Nephron (organoid): ENCODE measurements at regions not wholly inside any gene's neighbourhood (a gene's known extent, or its start where the extent isn't known, plus 50 kb on each side); places are given as distances from the start of the nearest gene placed in this dataset.
"Not testable (repeated sequence)": the region's sequence is repeated elsewhere in the genome, so short reads cannot be mapped to it uniquely, and the experiment has no call there.

Experiments
- H3K27ac Mint-ChIP-seq, 3 experiments: 2 replicates each; pipeline ENCODE4 v1.8.0; 2020; ENCODE audit warnings: mixed read lengths in 3 of 3, mild to moderate bottlenecking in 2 of 3, moderate library complexity in 1 of 3
- H3K27me3 Mint-ChIP-seq: 2 replicates; pipeline ENCODE4 v1.8.0; 2021; ENCODE audit warnings: low read depth, mild to moderate bottlenecking, moderate library complexity, mixed read lengths
- H3K36me3 Mint-ChIP-seq: 2 replicates; pipeline ENCODE4 v1.8.0; 2020; ENCODE audit warnings: low read depth, mixed read lengths
- H3K4me1 Mint-ChIP-seq: 2 replicates; pipeline ENCODE4 v1.8.0; 2020; ENCODE audit warnings: mixed read lengths
- H3K4me3 Mint-ChIP-seq, 3 experiments: 2 replicates each; pipeline ENCODE4 v1.8.0; 2020; ENCODE audit warnings: mild to moderate bottlenecking in 3 of 3, mixed read lengths in 3 of 3, moderate library complexity in 2 of 3
- H3K9me3 Mint-ChIP-seq: 2 replicates; pipeline ENCODE4 v1.8.0; 2020; ENCODE audit warnings: mixed read lengths
- TF ChIP-seq, protein P1 (sequence below), 3 experiments: fragments of 200-600 bp; sonication (generic); IDR thresholded peaks; one replicate each; pipeline ENCODE4 v1.5.0; 2021; ENCODE audit warnings: antibody characterized with exemption in 3 of 3; ENCODE audit not compliant: unreplicated experiment in 3 of 3

DNA sequence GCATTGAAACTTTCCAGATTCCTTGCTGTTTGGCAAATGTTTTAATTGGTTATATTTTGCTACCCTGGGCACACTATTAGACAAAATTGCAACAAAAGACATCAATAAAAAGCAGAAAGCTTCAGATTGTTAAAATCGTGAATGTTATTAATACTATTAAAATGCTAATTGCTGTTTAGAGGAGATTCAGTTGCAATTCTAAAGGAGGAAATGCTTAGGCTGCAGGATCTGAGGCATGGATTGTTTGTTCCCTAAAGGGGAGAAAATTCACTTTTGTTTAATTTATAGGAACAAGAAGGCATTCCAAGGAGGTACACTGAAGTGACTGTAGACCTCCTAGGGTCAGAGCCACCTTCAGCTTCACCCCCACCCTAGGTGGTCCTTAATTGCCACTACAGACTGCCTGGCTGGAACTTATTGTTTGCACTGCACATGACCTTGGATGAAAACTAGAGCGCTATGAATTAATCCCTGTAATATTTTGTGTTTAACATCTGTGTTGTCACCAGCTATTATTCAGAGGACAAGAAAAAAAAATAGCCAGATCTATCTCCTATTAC lies 1266.9 kb upstream of the ADGRL2 start:
- Mint-ChIP-seq H3K27ac (peak overlapping the region; percentile 94 to 98 (median 98)), H3K36me3 (no peaks in the 10 kb centered on the region), H3K4me3 (peak overlapping the region; percentile 8 to 49 (median 20)), H3K4me1 (peaks cover 25% of the 10 kb centered on the region), H3K27me3 (no peaks in the 10 kb centered on the region), H3K9me3 (no peaks in the 10 kb centered on the region)
- TF ChIP-seq, protein P1, sequence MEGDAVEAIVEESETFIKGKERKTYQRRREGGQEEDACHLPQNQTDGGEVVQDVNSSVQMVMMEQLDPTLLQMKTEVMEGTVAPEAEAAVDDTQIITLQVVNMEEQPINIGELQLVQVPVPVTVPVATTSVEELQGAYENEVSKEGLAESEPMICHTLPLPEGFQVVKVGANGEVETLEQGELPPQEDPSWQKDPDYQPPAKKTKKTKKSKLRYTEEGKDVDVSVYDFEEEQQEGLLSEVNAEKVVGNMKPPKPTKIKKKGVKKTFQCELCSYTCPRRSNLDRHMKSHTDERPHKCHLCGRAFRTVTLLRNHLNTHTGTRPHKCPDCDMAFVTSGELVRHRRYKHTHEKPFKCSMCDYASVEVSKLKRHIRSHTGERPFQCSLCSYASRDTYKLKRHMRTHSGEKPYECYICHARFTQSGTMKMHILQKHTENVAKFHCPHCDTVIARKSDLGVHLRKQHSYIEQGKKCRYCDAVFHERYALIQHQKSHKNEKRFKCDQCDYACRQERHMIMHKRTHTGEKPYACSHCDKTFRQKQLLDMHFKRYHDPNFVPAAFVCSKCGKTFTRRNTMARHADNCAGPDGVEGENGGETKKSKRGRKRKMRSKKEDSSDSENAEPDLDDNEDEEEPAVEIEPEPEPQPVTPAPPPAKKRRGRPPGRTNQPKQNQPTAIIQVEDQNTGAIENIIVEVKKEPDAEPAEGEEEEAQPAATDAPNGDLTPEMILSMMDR (IDR thresholded peaks at IDR 0.05; ENCODE audit: unreplicated experiment in 3 of 3), result no peak

GRCh38 chr1:80533093-80533492 lies 1267.6 kb upstream of the ADGRL2 start:
- Mint-ChIP-seq H3K4me1 (peaks cover 25% of the 10 kb centered on the region), H3K36me3 (no peaks in the 10 kb centered on the region), H3K9me3 (no peaks in the 10 kb centered on the region), H3K27me3 (no peaks in the 10 kb centered on the region), H3K27ac (peak overlapping the region; percentile 94 to 98 (median 98)), H3K4me3 (peak overlapping the region in 1 of 3 experiments; percentile 3)
- TF ChIP-seq, protein P1 (IDR thresholded peaks at IDR 0.05; ENCODE audit: unreplicated experiment in 3 of 3), result no peak

DNA sequence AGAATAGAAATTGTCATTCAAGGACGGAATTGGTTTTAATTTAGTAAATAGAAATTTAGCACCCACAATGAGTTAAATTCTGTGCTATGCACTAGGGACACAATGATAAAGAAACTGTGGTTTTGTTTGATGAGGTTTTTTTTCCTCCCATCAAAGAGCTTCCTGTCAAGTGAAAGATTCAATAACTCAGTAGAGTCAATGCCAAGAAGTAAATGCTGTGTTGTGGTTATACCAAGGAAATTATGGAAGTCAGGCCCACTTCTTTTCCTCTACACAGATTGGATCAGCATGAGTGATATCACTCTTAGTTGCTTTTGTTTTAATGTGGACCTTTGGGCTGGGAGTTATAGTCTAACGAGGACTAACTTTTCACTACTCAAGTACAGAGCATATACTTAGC lies 1269.6 kb upstream of the ADGRL2 start:
- H3K27me3 Mint-ChIP-seq, result no peaks in the 10 kb centered on the region
- peak overlapping the region; percentile 34 to 72 (median 59) for H3K27ac Mint-ChIP-seq
- peaks cover 25% of the 10 kb centered on the region for H3K4me1 Mint-ChIP-seq
- no peaks in the 10 kb centered on the region for H3K9me3 Mint-ChIP-seq
- H3K36me3 Mint-ChIP-seq, result no peaks in the 10 kb centered on the region
- TF ChIP-seq, protein P1 (IDR thresholded peaks at IDR 0.05; ENCODE audit: unreplicated experiment in 3 of 3), result no peak
- H3K4me3 Mint-ChIP-seq, result no peak overlapping the region

DNA sequence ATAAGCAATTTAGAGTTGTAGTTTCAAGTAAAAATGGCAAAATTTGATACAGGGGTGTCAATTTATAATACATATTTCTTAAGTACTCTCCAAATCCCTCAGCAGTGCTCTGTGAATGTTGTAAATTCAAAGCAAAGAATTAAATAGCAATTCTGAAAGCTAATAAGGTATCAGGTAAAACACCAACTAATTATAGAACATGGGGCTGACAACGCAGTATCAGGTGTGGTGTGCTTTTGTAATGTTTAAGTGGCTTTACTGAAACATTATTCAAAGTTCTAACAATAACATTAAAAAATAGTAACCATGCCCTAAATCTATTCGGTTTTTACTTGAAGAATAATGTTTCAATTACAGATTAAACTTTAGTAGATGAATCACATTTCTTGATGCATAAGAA lies 1271.2 kb upstream of the ADGRL2 start:
- no peak overlapping the region for H3K27ac Mint-ChIP-seq
- H3K27me3 Mint-ChIP-seq, result no peaks in the 10 kb centered on the region
- no peaks in the 10 kb centered on the region for H3K9me3 Mint-ChIP-seq
- H3K36me3 Mint-ChIP-seq, result no peaks in the 10 kb centered on the region
- no peak overlapping the region for H3K4me3 Mint-ChIP-seq
- TF ChIP-seq, protein P1 (IDR thresholded peaks at IDR 0.05; ENCODE audit: unreplicated experiment in 3 of 3), result no peak
- peaks cover 17% of the 10 kb centered on the region for H3K4me1 Mint-ChIP-seq

- no peaks in the 10 kb centered on the region for H3K4me1 Mint-ChIP-seq
- no peaks in the 10 kb centered on the region for H3K36me3 Mint-ChIP-seq
- no peak overlapping the region for H3K4me3 Mint-ChIP-seq
- TF ChIP-seq, protein P1 (IDR thresholded peaks at IDR 0.05; ENCODE audit: unreplicated experiment in 3 of 3), result no peak
- H3K27me3 Mint-ChIP-seq, result no peaks in the 10 kb centered on the region
- no peaks in the 10 kb centered on the region for H3K9me3 Mint-ChIP-seq
- H3K27ac Mint-ChIP-seq, result no peak overlapping the region
Observed at GRCh38 chr1:80523861-80524260, 1276.9 kb upstream of the ADGRL2 start.

GRCh38 chr1:80523071-80523470 lies 1277.7 kb upstream of the ADGRL2 start:
- H3K9me3 Mint-ChIP-seq, H3K27me3 Mint-ChIP-seq, H3K4me3 Mint-ChIP-seq, H3K36me3 Mint-ChIP-seq, H3K4me1 Mint-ChIP-seq, H3K27ac Mint-ChIP-seq: not testable (repeated sequence)
